Activated CD8-positive, alpha-beta T cell treated with anti-CD3 and anti-CD28 coated beads for 36 hours (primary cell): ENCODE measurements at regions not wholly inside any gene's neighbourhood (a gene's known extent, or its start where the extent isn't known, plus 50 kb on each side); places are given as distances from the start of the nearest gene placed in this dataset.

Experiments
- ATAC-seq: fragments of 200-7000 bp; cut with Tn5 transposase; one replicate; pipeline ENCODE4 v1.10.0; 2021; ENCODE audit warnings: mild to moderate bottlenecking, moderate library complexity
- CTCF ChIA-PET: fragments of 350-600 bp; sonication (Branson Sonifier 250); formaldehyde crosslinking; loops from one replicate; lab custom pipeline; 2021; ENCODE audit warnings: antibody characterized with exemption; lab: Charles Lee
- POLR2A ChIA-PET: fragments of 350-600 bp; sonication (Branson Sonifier 250); formaldehyde crosslinking; loops from one replicate; lab custom pipeline; 2021; ENCODE audit warnings: antibody characterized with exemption; lab: Charles Lee
- DNase-seq: peaks from one replicate; pipeline ENCODE4 v3.0.0-alpha.2; 2020
- H3K27ac Mint-ChIP-seq: one replicate; pipeline ENCODE4 v1.8.0; 2021; ENCODE audit warnings: mild to moderate bottlenecking, mixed read lengths
- H3K27me3 Mint-ChIP-seq: one replicate; pipeline ENCODE4 v1.8.0; 2021; ENCODE audit warnings: mixed read lengths
- H3K36me3 Mint-ChIP-seq: one replicate; pipeline ENCODE4 v1.8.0; 2021; ENCODE audit warnings: low read depth, mixed read lengths
- H3K4me1 Mint-ChIP-seq: one replicate; pipeline ENCODE4 v1.8.0; 2021; ENCODE audit warnings: low read depth, mixed read lengths
- H3K4me3 Mint-ChIP-seq: one replicate; pipeline ENCODE4 v1.8.0; 2021; ENCODE audit warnings: mild to moderate bottlenecking, moderate library complexity, mixed read lengths
- H3K9me3 Mint-ChIP-seq: one replicate; pipeline ENCODE4 v1.8.0; 2021; ENCODE audit warnings: mixed read lengths
- CTCF ChIP-seq: fragments of 200-600 bp; IDR thresholded peaks from one replicate; pipeline ENCODE4 v1.8.0; 2022; ENCODE audit warnings: antibody characterized with exemption, mild to moderate bottlenecking
- intact Hi-C: fragments of 100-400 bp; cut with micrococcal nuclease; formaldehyde crosslinking; loops from one replicate; pipeline ENCODE4 v1.10.0; 2022

- intact Hi-C loops = no loop called here
- Mint-ChIP-seq H3K27ac (no peak overlapping the region), H3K27me3 (no peaks in the 10 kb centered on the region), H3K4me1 (no peaks in the 10 kb centered on the region), H3K4me3 (no peak overlapping the region), H3K9me3 (peaks cover 3% of the 10 kb centered on the region), H3K36me3 (no peaks in the 10 kb centered on the region)
- ATAC-seq (no peak), DNase-seq (no peak)
- ChIA-PET POLR2A (no interaction called here), CTCF (no interaction called here)
- no peak for TF ChIP-seq CTCF
Observed at GRCh38 chr6:93728150-93728549, 308.8 kb upstream of the EPHA7 start.

GRCh38 chr6:93727447-93727846 lies 308.1 kb upstream of the EPHA7 start:
- Mint-ChIP-seq H3K9me3 (peaks cover 3% of the 10 kb centered on the region), H3K27ac (no peak overlapping the region), H3K27me3 (no peaks in the 10 kb centered on the region), H3K4me1 (no peaks in the 10 kb centered on the region), H3K4me3 (no peak overlapping the region), H3K36me3 (no peaks in the 10 kb centered on the region)
- CTCF ChIA-PET = no interaction called here
- ATAC-seq (no peak), DNase-seq (no peak)
- POLR2A ChIA-PET = no interaction called here
- intact Hi-C loops = no loop called here
- no peak for TF ChIP-seq CTCF

- Mint-ChIP-seq H3K9me3 (peaks cover 3% of the 10 kb centered on the region), H3K27ac (no peak overlapping the region), H3K4me3 (no peak overlapping the region), H3K36me3 (no peaks in the 10 kb centered on the region), H3K4me1 (no peaks in the 10 kb centered on the region), H3K27me3 (no peaks in the 10 kb centered on the region)
- CTCF ChIA-PET = no interaction called here
- intact Hi-C loops = no loop called here
- no peak for TF ChIP-seq CTCF
- DNase-seq = no peak
- no peak for ATAC-seq
- POLR2A ChIA-PET = no interaction called here
Observed at GRCh38 chr6:93721386-93722048, 302.2 kb upstream of the EPHA7 start.

GRCh38 chr6:93713974-93714373 lies 294.6 kb upstream of the EPHA7 start:
- DNase-seq (no peak), ATAC-seq (no peak)
- no peaks in the 10 kb centered on the region for H3K27me3 Mint-ChIP-seq
- H3K27ac Mint-ChIP-seq = no peak overlapping the region
- intact Hi-C loops = no loop called here
- no peak overlapping the region for H3K4me3 Mint-ChIP-seq
- TF ChIP-seq CTCF = no peak
- H3K4me1 Mint-ChIP-seq = no peaks in the 10 kb centered on the region
- H3K36me3 Mint-ChIP-seq = no peaks in the 10 kb centered on the region
- peaks cover 16% of the 10 kb centered on the region for H3K9me3 Mint-ChIP-seq
- ChIA-PET POLR2A (no interaction called here), CTCF (no interaction called here)

- DNase-seq = no peak
- Mint-ChIP-seq H3K4me3 (no peak overlapping the region), H3K4me1 (no peaks in the 10 kb centered on the region), H3K36me3 (no peaks in the 10 kb centered on the region), H3K27me3 (no peaks in the 10 kb centered on the region), H3K27ac (no peak overlapping the region), H3K9me3 (peaks cover 11% of the 10 kb centered on the region)
- TF ChIP-seq CTCF = no peak
- ATAC-seq = no peak
- ChIA-PET POLR2A (no interaction called here), CTCF (no interaction called here)
- intact Hi-C loops = no loop called here
Observed at GRCh38 chr6:93703431-93703830, 284.1 kb upstream of the EPHA7 start.
